Motor neuron (in vitro differentiated cells): ENCODE measurements at regions not wholly inside any gene's neighbourhood (a gene's known extent, or its start where the extent isn't known, plus 50 kb on each side); places are given as distances from the start of the nearest gene placed in this dataset.

Source experiments
- ATAC-seq, 8 experiments: fragments of 200-7000 bp; cut with Tn5 transposase; replicated peaks in 6 of 8; 2 replicates each; pipeline ENCODE4 v1.8.0; 2021; ENCODE audit warnings: mild to moderate bottlenecking in 8 of 8, moderate library complexity in 8 of 8
- H3K27ac ChIP-seq, 2 donors: fragments of 250-450 bp; sonication (Bioruptor Pico); 2 replicates each; pipeline ENCODE4 v1.9.0; 2021; ENCODE audit warnings: antibody characterized with exemption in 2 of 2, mild to moderate bottlenecking in 2 of 2, moderate library complexity in 1 of 2
- H3K4me1 ChIP-seq, 2 donors: fragments of 250-450 bp; sonication (Bioruptor Pico); replicated peaks in 1 of 2; 2 replicates each; pipeline ENCODE4 v1.6.1; 2021; ENCODE audit warnings: antibody characterized with exemption in 2 of 2, mild to moderate bottlenecking in 2 of 2, moderate library complexity in 1 of 2
- H3K4me3 ChIP-seq, 5 donors: fragments of 250-450 bp; sonication (Bioruptor Pico); 2 replicates each; pipeline ENCODE4 v1.9.0; 2021; ENCODE audit warnings: antibody characterized with exemption in 5 of 5, mild to moderate bottlenecking in 5 of 5, moderate library complexity in 4 of 5
- WGBS, 10 experiments: fragments of 450-650 bp; shearing (Covaris generic); methylation state at CpG; one replicate each; pipeline ENCODE4 v1.0.0; 2022; 5-methylcytosine and 5-hydroxymethylcytosine counted together
- in situ Hi-C, 9 experiments: fragments of 400-800 bp; cut with MboI; loops; one replicate each; pipeline ENCODE4 v1.15.0; 2021; ENCODE audit warnings: low sequenced_read_pairs in 9 of 9, low pct_unique_long_range_greater_than_20kb in 2 of 9; ENCODE audit not compliant: unreplicated experiment in 9 of 9

GRCh38 chr14:44565968-44566367 lies 58.9 kb upstream of the FSCB start:
- ATAC-seq: no peak
- Histone ChIP-seq H3K27ac (no peak overlapping the region), H3K4me1 (no peaks in the 10 kb centered on the region), H3K4me3 (no peak overlapping the region)
- in situ Hi-C loops: no loop called here

DNA sequence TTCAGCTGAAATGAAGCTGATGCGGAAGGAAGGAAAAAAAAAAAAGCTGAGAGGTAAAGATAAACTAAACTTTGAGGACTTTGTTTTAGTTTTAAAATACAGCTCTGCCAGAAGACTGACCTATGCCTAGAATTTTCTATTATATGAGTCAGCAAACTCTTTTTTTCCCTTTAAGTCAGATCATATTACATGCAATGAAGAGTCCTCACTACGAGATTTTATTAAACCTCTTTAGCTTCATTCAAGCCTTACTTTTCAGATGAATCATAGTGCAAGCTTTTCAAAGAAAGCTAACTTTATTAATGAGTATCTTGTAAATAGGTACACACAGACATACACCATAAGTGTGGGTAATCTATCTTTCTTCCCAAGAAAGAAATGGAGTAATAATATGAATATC lies 57.8 kb upstream of the FSCB start:
- in situ Hi-C loops: no loop called here
- H3K4me1 ChIP-seq: no peaks in the 10 kb centered on the region
- WGBS, 10 experiments: 4 to 94% (median 81%) methylated on average over 2 of the region's 2 CpGs; no CpG with 5 or more reads in 1 of the 10 experiments
- no peak overlapping the region for H3K27ac ChIP-seq
- no peak for ATAC-seq
- H3K4me3 ChIP-seq: no peak overlapping the region
